GM18907 (cell line): ENCODE measurements at regions not wholly inside any gene's neighbourhood (a gene's known extent, or its start where the extent isn't known, plus 50 kb on each side); places are given as distances from the start of the nearest gene placed in this dataset.
"Not testable (repeated sequence)": the region's sequence is repeated elsewhere in the genome, so short reads cannot be mapped to it uniquely, and the experiment has no call there.

Source experiments
- ATAC-seq: cut with Tn5 transposase; IDR thresholded peaks from one replicate; pipeline ENCODE4 v1.9.1; 2021; ENCODE audit warnings: mild to moderate bottlenecking, moderate library complexity; ENCODE audit not compliant: unreplicated experiment

DNA sequence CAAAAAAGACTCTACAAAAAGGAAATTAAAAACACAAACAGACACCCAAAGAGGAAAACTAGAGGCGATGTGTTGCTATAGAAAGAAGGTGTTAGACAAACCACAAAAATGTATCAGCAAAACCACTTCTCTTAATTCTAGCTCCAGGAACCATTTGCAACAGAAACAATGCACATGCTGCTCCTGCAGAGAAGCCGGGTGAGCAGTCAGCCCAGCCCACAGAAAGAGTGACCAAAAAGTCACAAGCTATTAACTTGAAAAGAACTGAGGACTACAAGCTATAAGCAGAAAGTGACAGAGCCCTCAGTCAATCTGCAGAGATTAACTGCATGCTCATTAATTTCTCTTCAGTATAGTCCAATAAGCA lies 96.2 kb upstream of the KLHL13 start:
- peak; percentile 78 for ATAC-seq

- ATAC-seq = no peak
Observed at GRCh38 chrX:118215346-118215745, 98.7 kb upstream of the KLHL13 start.

DNA sequence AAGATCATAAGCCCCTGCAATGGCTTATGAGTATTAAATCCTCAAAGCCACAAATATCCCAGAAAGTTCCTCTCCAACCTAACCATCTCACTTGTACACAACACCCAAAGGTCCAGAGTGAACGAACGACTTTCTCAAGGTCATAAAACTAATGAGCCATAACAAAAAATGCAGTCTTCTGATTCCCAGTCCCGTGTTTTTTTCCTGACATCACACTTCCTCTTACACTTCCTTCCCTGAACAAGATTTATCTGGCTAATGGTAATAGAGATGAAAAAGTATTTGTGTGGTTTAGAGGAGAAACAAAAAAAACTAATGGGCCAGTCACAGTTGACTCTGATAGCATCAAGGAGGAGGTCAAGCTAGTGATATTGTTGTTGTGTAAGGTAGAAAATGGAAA lies 99.5 kb upstream of the KLHL13 start:
- no peak for ATAC-seq

- no peak for ATAC-seq
Observed at GRCh38 chrX:118216509-118216908, 99.9 kb upstream of the KLHL13 start.

GRCh38 chrX:118218079-118218478 lies 101.5 kb upstream of the KLHL13 start:
- no peak for ATAC-seq

DNA sequence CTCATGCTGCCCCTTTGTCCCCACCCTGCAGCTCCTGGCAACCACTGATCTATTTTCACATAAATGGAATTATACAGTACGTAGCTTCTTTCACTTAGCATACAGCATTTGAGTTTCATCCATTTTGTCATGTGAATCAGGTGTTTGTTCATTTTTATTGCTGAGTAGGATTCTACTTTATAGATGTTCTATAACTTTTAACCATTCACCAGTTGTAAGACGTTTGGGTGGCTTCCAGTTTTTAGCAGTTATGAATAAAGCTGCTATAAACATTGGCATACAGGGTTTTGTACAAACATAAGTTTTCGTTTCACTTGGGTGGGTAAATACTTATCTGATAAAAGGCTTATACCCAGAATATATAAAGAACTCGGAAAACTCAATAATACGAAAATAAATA lies 102.3 kb upstream of the KLHL13 start:
- no peak for ATAC-seq

DNA sequence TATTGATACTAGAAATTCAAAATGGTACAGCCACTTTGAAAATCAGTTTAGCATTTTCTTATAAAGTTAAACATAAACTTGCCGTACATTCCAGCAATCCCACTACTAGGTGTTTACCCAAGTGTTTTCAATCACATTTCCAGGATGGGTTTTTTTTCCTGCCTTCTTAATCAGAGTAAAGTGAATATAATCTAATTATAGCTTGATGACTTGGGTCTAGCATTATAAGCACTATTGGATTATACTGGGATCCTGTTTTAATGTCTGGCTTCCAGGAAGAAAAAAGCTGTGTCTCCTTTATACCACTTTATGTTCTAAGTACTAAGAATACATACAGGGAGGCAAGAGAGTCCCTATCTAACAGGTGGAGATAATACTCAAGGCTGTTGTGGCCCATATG lies 103.3 kb upstream of the KLHL13 start:
- no peak for ATAC-seq

GRCh38 chrX:118220509-118220908 lies 103.9 kb upstream of the KLHL13 start:
- ATAC-seq = no peak

DNA sequence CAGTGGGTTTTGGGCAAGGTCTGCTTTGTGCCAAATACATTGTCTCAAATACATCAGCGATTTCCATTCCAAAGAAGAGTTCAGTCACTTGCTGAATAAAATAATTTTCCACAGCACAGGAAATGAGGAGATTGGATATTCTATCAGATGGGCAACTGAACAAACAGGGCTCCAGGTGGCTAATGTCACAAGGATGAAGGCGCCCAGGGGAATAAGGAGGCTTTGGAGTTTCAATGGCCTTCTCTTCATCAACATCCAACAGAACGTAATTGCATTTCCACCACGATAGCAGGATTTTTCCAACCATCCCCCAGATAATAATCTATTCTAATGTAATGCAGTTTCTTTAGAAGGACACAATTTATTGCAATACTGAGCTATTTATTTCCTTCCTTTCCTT lies 104.7 kb upstream of the KLHL13 start:
- ATAC-seq = no peak

GRCh38 chrX:118221733-118222132 lies 105.1 kb upstream of the KLHL13 start:
- ATAC-seq = no peak

GRCh38 chrX:118222421-118222820 lies 105.8 kb upstream of the KLHL13 start:
- ATAC-seq = no peak

GRCh38 chrX:118225711-118226428 lies 109.3 kb upstream of the KLHL13 start:
- ATAC-seq = peak; percentile 78

DNA sequence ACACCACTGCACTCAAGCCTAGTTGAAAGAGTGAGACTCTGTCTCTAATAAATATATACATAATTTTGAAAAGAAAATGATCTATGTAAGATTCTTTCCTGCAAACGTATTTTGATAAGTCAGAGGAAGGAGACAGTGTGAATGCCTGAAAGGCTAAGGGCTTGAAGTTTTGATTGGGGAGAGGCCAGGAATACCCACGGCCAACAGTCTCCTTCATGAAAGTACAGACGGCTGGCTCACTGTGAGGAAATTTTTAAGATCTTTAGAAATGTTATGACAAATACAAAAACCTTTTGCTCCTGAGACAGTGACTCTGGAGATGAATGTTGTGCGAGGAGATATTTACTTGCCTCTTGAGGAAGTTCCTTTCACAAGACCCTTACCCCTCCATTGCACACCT lies 111.4 kb upstream of the KLHL13 start:
- ATAC-seq = no peak

GRCh38 chrX:118228456-118228855 lies 111.8 kb upstream of the KLHL13 start:
- no peak for ATAC-seq

DNA sequence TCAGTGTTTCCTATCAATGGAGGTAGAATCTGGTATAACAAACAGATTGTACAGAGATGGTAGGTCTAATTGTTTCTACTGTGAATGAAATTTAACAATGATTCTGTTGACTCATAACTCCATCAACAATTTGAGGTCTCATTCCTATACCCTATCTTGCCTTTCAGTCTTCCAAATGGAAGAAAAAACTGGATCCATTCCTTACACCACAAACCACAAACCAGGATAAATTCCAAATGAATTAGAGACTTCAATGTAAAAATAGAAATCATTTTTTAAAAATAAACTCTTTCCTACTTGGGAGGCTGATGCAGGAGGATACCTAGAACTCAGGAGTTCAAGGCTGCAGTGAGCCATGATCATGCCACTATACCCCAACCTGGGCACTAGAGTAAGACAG lies 114.4 kb upstream of the WDR44 start:
- no peak for ATAC-seq

DNA sequence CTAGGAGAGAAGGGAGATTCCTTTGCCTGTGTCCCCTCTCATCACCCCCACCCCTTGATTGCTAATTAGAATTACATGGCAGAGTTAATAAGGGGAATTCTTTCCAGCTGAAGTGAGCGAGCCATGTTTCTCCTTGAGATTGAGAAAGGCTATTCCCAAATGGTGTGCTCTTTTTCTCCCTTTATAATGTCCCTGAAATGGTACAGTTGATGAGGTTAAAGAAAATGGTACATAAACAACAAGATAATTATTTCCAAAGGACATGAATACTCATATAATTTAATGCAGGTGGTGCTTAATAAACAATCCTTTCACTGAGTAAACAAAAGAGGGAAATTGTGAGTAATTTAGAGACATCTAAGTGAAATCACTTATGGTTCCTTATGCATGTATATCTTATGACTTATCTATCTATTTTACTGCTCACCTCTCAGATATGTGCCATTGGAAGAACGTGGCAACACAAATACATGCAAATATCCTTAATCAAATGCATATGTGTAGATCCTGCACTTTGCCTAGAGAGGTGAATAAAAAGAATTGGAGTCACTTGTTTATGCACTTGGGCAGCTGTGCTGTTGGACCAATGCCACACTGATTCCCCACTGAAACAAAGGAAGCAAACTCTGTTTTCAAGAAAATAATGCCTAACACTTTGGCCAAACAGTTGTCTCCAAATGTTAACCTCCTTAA lies 106.6 kb upstream of the WDR44 start:
- ATAC-seq = no peak

DNA sequence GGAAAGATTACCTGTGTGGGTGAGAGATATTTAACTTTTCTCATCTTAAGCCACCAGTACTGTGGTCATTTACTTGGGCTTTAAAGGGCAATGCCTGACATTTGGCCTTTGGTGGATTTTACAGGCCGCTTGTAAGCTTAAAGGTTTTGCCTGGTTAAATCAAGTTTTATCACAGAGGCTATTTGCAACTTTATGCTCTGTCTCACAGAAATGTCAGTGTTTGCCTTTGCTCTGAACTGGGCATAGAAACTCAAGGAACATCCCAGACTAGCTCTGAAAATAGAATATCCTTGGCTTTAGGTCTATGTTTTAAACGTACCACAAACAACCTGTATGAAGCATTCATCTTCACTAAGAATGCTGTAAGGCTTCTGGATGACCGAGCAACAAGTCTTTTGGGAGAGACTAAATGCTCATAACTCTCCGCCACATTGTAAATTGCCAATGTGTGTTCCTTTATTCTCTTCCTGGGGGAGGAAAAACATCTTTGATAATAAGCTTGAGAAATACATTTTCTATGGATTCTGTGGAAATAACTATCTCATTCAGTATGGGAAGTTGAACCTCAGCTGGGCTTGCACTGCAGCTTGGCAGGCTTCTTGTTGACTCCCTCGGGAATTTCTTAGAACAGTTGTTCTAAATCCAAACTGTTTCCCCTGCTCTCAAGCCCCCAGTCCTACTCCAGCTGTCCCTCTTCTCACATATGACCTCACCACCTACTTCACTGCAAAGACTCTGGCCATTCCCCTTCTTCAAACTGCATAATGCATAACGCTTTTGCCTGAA lies 105.8 kb upstream of the WDR44 start:
- no peak for ATAC-seq

- not testable (repeated sequence) for ATAC-seq
Observed at GRCh38 chrX:118246961-118247360, 98.9 kb upstream of the WDR44 start.

DNA sequence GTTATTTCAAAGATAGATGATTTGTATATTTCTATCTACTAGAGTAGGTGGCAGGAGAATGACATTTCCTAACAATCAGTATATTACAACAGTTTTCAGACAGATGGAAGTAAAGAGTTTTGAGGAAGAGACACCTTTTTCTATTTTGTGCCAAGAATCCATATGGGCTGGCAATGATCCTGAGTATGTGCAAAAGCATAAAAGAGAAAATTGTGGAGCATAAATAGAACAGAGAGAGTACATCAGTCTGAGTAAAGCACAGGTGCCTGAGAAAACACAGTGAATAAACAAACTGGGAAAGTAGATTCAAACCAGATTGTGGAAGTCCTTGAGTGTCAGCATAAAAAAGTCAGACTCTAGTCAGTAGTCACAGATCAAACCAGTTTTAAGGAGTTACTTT lies 96.8 kb upstream of the WDR44 start:
- ATAC-seq = no peak

- ATAC-seq = no peak
Observed at GRCh38 chrX:118250445-118250844, 95.5 kb upstream of the WDR44 start.

GRCh38 chrX:118251271-118251670 lies 94.6 kb upstream of the WDR44 start:
- ATAC-seq = no peak

DNA sequence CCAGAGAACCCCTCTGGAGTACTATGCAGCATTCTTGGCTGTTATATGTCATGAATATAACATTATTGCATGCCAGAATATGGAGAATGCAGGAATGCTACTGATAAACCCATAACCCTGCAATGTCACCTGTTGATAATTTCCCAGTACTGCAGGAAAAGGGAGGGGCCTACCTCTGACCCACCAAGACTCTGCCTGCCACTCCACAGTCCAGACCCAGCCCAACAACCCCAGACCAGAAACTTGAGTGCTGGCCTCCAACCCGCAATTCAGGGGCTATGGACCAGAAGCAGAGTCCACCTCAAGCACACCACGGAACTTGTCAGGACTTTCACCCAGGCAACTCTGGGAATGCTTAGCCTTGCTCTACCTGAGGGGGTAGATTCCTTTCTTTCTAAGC lies 92.9 kb upstream of the WDR44 start:
- no peak for ATAC-seq
